ENCODE measurements at regions not wholly inside any gene's neighbourhood (a gene's known extent, or its start where the extent isn't known, plus 50 kb on each side); places are given as distances from the start of the nearest gene placed in this dataset.

DNA sequence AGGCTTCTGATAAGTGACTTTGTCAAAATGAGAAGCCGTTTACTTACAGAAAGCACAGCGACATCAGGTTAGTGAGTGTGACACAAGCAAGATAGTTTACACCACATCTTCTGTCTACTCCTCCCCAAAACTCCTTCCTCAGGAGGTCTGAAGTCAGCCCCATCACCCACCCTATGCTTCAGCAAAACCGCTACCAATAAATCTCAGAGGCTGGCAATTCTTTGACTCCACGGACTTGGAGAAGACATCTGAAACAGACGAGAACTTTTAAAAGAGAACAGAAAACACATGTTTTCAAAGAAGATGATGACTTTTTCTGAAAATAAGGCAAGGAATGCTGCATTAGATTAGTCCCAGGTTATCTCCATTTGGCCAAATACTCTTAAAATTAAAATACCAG is 261.1 kb downstream of the TBC1D4 start:
- Histone ChIP-seq H3K27me3 (ENCODE audit: control insufficient read depth, extremely low read depth, insufficient read depth, low read length) (peaks cover 14% of the 10 kb centered on the region), H3K4me1 (ENCODE audit: control insufficient read depth, extremely low read depth, insufficient read depth, low read length) (no peaks in the 10 kb centered on the region), H3K4me2 (ENCODE audit: control insufficient read depth, extremely low read depth, insufficient read depth, low read depth, low read length) (no peak overlapping the region), H3K36me3 (ENCODE audit: control insufficient read depth in 2 of 2, extremely low read depth in 1 of 2, insufficient read depth in 2 of 2, low read length in 2 of 2) (no peaks in the 10 kb centered on the region), H3K9ac (ENCODE audit: control insufficient read depth, extremely low read depth, insufficient read depth, low read length) (no peak overlapping the region), H3K9me1 (ENCODE audit: control insufficient read depth, extremely low read depth, insufficient read depth, low read length) (no peaks in the 10 kb centered on the region), H3K27ac (ENCODE audit: control insufficient read depth, insufficient read depth, low read length) (no peak overlapping the region), H2AFZ (ENCODE audit: control insufficient read depth, low read length) (no peak overlapping the region), H3K9me3 (ENCODE audit: control insufficient read depth, low read depth, low read length) (no peaks in the 10 kb centered on the region), H4K20me1 (ENCODE audit: control insufficient read depth, extremely low read depth, insufficient read depth, low read length) (no peaks in the 10 kb centered on the region), H3K4me3 (ENCODE audit: control insufficient read depth in 2 of 3, extremely low read depth in 1 of 3, insufficient read depth in 2 of 3, low read depth in 1 of 3, low read length in 3 of 3) (no peak overlapping the region), H3K79me2 (ENCODE audit: control insufficient read depth, insufficient read depth, low read length) (no peaks in the 10 kb centered on the region)
- no peak for TF ChIP-seq CTCF (optimal IDR thresholded peaks at IDR 0.05 in 1 of 3, IDR thresholded peaks at IDR 0.05 in 1 of 3, conservative IDR thresholded peaks at IDR 0.05 in 1 of 3; ENCODE audit: extremely low read depth in 1 of 3, insufficient read depth in 2 of 3, low read length in 3 of 3)
- TF ChIP-seq EZH2 (IDR thresholded peaks at IDR 0.05; ENCODE audit: low read length) = no peak
- FAIRE-seq (no peak), DNase-seq (ENCODE audit: low read depth, low spot score) (no peak)
- dilution Hi-C loops (cut with MboI; ENCODE audit: extremely low pct_ligation_motif_present, low sequenced_read_pairs) = no loop called here

- FAIRE-seq = no peak
- Histone ChIP-seq H3K4me2 (ENCODE audit: control insufficient read depth, extremely low read depth, insufficient read depth, low read depth, low read length) (no peak overlapping the region), H3K9me1 (ENCODE audit: control insufficient read depth, extremely low read depth, insufficient read depth, low read length) (no peaks in the 10 kb centered on the region), H2AFZ (ENCODE audit: control insufficient read depth, low read length) (no peak overlapping the region), H3K36me3 (ENCODE audit: control insufficient read depth in 2 of 2, extremely low read depth in 1 of 2, insufficient read depth in 2 of 2, low read length in 2 of 2) (no peaks in the 10 kb centered on the region), H4K20me1 (ENCODE audit: control insufficient read depth, extremely low read depth, insufficient read depth, low read length) (no peaks in the 10 kb centered on the region), H3K9me3 (ENCODE audit: control insufficient read depth, low read depth, low read length) (no peaks in the 10 kb centered on the region), H3K27me3 (ENCODE audit: control insufficient read depth, extremely low read depth, insufficient read depth, low read length) (peaks cover 14% of the 10 kb centered on the region), H3K4me3 (ENCODE audit: control insufficient read depth in 2 of 3, extremely low read depth in 1 of 3, insufficient read depth in 2 of 3, low read depth in 1 of 3, low read length in 3 of 3) (no peak overlapping the region), H3K79me2 (ENCODE audit: control insufficient read depth, insufficient read depth, low read length) (no peaks in the 10 kb centered on the region), H3K4me1 (ENCODE audit: control insufficient read depth, extremely low read depth, insufficient read depth, low read length) (peaks cover 3% of the 10 kb centered on the region), H3K9ac (ENCODE audit: control insufficient read depth, extremely low read depth, insufficient read depth, low read length) (no peak overlapping the region), H3K27ac (ENCODE audit: control insufficient read depth, insufficient read depth, low read length) (no peak overlapping the region)
- dilution Hi-C loops (cut with MboI; ENCODE audit: extremely low pct_ligation_motif_present, low sequenced_read_pairs) = no loop called here
- no peak for TF ChIP-seq CTCF (optimal IDR thresholded peaks at IDR 0.05 in 1 of 3, IDR thresholded peaks at IDR 0.05 in 1 of 3, conservative IDR thresholded peaks at IDR 0.05 in 1 of 3; ENCODE audit: extremely low read depth in 1 of 3, insufficient read depth in 2 of 3, low read length in 3 of 3)
- no peak for DNase-seq (ENCODE audit: low read depth, low spot score)
Observed at GRCh38 chr13:75220238-75220542, 261.8 kb downstream of the TBC1D4 start.
